Activated CD4-positive, alpha-beta T cell treated with anti-CD3 and anti-CD28 coated beads, Interleukin-2, amount 50 U/mL, for 24 hours (primary cell): ENCODE measurements at regions not wholly inside any gene's neighbourhood (a gene's known extent, or its start where the extent isn't known, plus 50 kb on each side); places are given as distances from the start of the nearest gene placed in this dataset.
A peak's percentile ranks its signal among the peaks of the same experiment; 100 is the strongest.
"Not testable (repeated sequence)": the region's sequence is repeated elsewhere in the genome, so short reads cannot be mapped to it uniquely, and the experiment has no call there.

Experiments used
- DNase-seq, 2 donors: peaks; one replicate each; pipeline ENCODE4 v3.0.0-alpha.2; 2020; ENCODE audit warnings: low read depth in 1 of 2, low spot score in 1 of 2

- no peak for DNase-seq
These were observed 201.6 kb downstream of the ICOS start for GRCh38 chr2:204138206-204138605.

DNA sequence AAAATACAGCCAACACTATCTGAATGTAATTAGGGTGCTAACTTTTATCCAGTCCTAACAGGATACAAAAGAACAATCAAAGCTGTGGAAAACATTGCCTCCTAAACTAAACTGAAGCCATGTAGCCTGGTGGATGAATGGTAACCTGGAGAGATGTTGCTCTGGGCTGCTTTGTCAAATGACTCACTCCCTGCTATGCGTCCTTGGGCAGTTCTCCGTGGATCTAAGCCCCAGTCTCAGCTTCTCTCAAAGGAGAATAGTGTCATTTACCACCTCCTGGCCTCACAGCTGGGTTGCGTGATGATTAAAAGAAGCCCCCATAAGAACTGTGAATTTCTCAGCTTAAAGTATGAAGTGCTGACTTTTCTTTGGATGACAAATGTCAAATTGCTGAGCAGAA lies 203.7 kb downstream of the ICOS start:
- no peak for DNase-seq

- DNase-seq, result no peak
These were observed 206.9 kb downstream of the ICOS start for GRCh38 chr2:204143216-204144014.

DNA sequence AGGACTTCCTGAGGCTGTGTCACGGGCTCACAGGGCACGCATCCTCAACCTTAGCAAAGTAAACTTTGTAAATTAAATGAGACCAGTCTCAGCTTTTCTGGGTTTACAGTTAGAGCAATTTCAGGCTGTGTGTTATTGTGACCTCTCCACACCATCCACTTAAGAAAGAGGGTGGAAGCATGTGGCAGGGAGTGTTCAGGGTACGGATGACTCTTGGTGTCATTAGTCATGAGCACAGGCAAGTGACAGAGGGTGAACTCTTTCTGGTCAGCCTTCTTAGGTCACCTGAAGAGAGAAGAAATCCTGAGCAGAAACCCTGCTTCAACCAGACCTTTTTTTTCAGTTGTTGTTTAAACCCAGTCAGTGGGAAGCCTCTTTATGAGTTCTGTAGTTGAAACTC lies 207.9 kb downstream of the ICOS start:
- no peak for DNase-seq

DNA sequence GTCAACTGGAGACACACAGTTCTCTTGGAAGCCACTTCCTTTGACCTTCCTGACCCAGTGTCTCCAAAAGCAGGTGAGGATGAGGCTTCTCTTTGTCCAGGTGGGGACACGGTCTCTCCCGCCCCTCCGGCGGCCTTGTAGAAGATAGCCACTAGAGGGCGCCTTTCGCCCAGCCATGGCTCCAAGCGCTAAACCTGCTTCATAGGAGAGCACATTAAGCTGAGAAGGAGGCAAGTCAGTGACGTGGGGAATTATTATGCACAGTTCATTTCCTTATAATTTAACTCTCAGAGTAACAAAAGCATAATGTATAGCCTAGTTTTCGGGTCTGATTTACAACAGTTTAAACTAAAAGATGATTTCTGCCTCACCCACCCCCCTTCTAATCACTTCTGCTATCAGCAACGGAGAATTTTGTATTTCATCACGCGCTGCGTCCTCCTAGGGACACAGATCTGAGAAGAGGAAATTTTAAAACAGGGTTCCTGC lies 208.7 kb downstream of the ICOS start:
- DNase-seq, result peak; percentile 69 to 76

DNA sequence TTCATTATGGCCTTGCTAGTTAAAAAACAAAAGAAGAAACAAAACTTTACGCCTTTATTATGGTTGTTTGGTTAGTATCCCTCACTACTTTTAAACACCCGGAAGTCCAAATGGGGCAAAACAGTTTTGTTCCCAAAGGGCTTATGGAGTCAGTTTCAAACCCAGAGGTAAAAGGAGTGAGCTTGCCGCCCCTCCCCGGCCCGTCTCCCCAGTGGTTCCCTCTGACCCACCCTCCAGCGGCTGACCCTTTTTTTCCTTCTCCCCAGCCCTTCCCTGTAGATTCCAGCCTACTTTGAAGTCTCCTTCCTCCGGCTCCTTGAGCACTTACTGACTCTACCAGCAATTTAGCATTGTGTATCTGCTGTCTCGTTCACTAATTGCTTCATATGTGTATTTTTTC lies 209.2 kb downstream of the ICOS start:
- no peak for DNase-seq

DNA sequence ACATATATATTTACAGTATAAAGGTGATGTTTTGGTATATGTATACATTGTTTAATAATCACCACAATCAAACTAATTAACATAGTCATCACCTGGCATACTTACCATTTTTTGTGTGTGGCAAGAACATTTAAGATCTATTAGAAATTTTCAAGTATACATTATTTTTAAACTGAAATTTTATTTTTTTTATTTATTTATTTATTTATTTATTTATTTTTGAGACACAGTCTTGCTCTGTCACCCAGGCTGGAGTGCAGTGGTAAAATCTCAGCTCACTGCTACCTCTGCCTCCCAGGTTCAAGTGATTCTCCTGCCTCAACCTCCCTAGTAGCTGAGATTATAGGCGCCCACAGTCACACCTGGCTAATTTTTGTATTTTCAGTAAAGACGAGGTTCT lies 210.5 kb downstream of the ICOS start:
- DNase-seq, result not testable (repeated sequence)

GRCh38 chr2:204150721-204151120 lies 214.2 kb downstream of the ICOS start:
- no peak for DNase-seq

DNA sequence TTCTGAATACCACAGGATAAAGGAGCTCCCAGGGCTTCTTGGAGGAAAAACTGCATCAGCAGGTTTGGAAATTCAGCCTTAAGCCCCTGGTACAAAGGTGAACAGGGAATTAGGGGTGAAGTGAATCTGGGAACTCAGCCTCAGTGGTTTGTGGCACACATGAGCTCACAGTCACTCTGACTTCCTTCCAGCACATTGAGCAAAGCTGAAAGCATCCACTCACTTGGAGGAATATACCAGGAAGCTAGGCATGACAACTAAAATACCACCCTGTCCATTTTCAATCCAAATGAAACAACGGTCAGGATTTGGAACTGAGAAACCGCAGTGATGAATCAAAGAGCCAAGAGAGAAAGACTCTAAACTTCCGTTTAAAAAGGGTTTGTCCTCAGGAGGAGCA lies 216.1 kb downstream of the ICOS start:
- DNase-seq, result no peak

DNA sequence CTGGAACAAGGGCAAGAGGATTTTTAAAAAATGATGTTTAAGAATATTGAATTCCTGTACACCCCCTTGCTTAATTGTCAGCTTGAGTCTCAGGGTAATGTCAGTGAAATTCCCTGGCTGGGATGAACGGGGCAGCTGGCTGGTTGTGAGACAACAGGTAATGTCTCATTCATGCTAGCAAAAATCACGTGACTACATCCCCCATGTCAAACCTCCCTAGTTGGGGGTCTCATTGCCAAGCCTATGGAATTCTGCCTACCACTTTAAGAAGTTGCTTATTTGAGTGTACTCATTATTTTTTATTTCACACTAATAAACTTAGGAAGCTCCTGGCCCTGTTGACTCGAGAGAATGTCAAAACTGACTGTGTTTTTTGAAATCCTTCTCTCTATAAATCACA lies 218.3 kb downstream of the ICOS start:
- no peak for DNase-seq

GRCh38 chr2:204156456-204156855 lies 219.9 kb downstream of the ICOS start:
- DNase-seq, result no peak

DNA sequence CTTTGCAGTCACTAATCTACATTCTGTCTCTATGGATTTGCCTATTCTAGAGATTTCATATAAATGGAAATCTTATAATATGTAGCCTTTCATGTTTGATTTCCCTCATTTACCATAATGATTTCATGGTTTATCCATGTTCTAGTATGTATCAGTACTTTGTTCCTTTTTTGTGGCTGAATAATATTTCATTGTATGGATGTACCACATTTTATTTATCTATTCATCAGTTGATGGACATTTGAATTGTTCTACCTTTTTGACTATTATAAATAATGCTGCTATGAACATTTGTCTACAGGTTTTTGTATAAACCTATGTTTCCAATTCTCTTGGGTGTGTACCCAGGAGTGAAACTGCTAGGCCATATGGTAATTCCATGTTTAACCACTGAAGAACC lies 221.1 kb downstream of the ICOS start:
- DNase-seq, result no peak

GRCh38 chr2:204159526-204159925 lies 223.0 kb downstream of the ICOS start:
- DNase-seq, result no peak

GRCh38 chr2:204160989-204161388 lies 224.4 kb downstream of the ICOS start:
- DNase-seq, result no peak

GRCh38 chr2:204161886-204162285 lies 225.3 kb downstream of the ICOS start:
- DNase-seq, result no peak

DNA sequence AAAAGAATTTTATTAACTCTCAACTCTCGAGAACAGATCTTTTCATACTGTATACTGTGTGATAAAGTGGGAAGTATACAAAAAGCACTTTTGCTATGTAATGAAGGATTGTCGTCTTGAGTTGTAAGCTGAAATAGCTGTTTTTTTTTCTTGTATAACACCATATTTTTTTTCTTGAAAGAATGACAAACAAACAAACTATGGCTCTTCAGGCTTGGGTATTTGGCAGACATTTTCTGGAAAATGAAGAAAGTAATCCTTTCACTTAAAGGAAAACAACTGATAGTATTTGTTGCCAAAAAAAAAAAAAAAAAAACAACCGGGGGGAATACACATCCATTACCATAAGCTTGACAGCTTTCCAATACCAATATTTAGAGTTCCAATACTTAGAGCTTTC lies 230.4 kb downstream of the ICOS start:
- DNase-seq, result no peak

DNA sequence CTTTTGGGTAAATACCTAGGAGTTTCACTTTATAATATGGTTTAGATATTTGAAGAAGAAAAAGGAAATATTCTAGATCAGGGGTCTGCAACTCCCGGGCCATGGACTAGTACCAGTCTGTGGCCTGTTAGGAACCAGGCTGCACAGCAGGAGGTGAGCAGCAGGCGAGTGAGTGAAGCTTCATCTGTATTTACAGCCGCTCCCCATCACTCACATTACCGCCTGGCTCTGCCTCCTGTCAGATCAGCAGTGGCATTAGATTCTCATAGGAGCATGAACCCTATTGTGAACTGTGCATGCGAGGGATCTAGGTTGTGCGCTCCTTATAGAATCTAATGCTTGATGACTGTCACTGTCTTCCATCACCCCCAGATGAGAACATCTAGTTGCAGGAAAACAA lies 231.1 kb downstream of the ICOS start:
- DNase-seq, result not testable (repeated sequence)

DNA sequence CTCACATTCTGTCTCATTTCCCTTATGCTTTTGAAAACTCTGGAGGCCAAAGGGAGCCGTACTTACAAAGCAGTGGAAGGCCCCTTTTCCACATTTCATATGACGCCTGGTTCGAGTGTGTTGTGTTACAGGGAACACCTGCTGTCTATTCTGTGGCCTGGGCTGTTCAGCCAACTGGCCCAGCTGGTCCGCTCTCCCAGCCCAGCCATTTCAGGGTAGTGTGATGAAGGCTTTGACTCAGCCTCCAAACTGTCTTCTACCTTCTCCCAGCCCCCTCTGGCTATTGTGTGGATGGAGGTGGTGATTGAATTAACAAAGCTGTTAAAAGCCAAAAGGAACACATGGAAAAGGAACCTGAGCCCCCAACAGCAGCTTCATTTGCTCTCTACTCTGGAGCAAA lies 233.8 kb downstream of the ICOS start:
- no peak for DNase-seq

GRCh38 chr2:204171432-204172144 lies 235.0 kb downstream of the ICOS start:
- no peak for DNase-seq

GRCh38 chr2:204172145-204172600 lies 235.6 kb downstream of the ICOS start:
- DNase-seq, result no peak

- DNase-seq, result no peak
These were observed 237.5 kb downstream of the ICOS start for GRCh38 chr2:204174034-204174433.

DNA sequence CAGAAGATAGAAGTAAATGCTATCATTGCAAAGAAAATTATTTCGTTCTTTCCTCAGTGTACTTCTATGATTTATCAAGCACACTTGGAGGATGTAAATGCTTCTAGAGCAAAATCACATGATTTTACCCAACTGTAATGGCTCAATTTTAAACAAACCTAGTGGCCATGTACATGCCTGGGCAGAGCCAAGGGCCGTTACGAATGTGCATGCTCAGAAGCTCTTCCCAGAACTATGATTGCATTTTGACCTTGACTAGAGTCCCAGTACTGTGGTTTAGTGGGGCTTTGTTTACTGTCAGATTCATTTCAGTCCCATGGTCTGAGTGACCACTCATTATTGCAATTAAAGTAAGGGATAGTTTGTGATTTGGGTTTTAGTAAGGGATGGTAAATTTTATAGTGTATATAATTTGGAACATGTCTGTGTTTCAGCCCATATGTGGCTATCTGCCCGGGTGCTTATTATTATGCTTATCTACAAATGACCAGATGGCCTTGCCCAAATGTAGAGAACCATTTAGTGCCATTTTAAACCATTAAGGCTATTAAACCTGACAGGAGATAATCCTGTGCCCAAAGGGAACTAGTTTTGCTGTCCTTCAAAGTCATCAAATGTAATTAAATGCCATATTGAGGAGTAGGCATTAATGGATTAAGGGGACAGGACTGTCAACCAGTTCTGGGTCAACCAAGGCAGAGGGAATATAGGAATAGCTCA lies 239.1 kb downstream of the ICOS start:
- DNase-seq, result no peak
